OCI-LY7 (cell line): ENCODE measurements at regions not wholly inside any gene's neighbourhood (a gene's known extent, or its start where the extent isn't known, plus 50 kb on each side); places are given as distances from the start of the nearest gene placed in this dataset.

Source experiments
- BruUV-seq: library from RNA; stranded (reverse); fragments of 400-500 nt; replicated peaks from 2 replicates; lab custom pipeline; 2021; lab: Mats Ljungman, UMichigan
- CTCF ChIA-PET: fragments of 300-600 bp; sonication (Branson Sonifier 250); formaldehyde crosslinking; loops from one replicate; lab custom pipeline; 2022; ENCODE audit warnings: antibody characterized with exemption; ENCODE audit not compliant: unreplicated experiment; lab: Charles Lee
- POLR2A ChIA-PET: fragments of 300-600 bp; sonication (Branson Sonifier 250); formaldehyde crosslinking; loops from one replicate; lab custom pipeline; 2022; ENCODE audit warnings: antibody characterized with exemption; lab: Charles Lee
- DNase-seq: peaks from one replicate; pipeline ENCODE4 v3.0.0-alpha.2; 2015; ENCODE audit warnings: low spot score
- H2AFZ ChIP-seq: fragments of 200-600 bp; sonication (generic), shearing (Covaris generic); 2 replicates; pipeline ENCODE4 v1.6.1; 2014; ENCODE audit warnings: mild to moderate bottlenecking, antibody characterized with exemption, low read length, moderate library complexity
- H3K27ac ChIP-seq: fragments of 200-600 bp; sonication (generic); 2 replicates; pipeline ENCODE4 v1.5.1; 2014; ENCODE audit warnings: mixed run types, low read depth, mild to moderate bottlenecking, moderate library complexity, low read length, inconsistent platforms; ENCODE audit not compliant: poor library complexity, severe bottlenecking
- H3K36me3 ChIP-seq: fragments of 200-600 bp; sonication (generic); 2 replicates; pipeline ENCODE4 v1.6.1; 2014; ENCODE audit warnings: mild to moderate bottlenecking, antibody characterized with exemption, low read length, moderate library complexity, mixed read lengths; ENCODE audit not compliant: insufficient read depth
- H3K4me1 ChIP-seq: fragments of 200-600 bp; sonication (generic); 2 replicates; pipeline ENCODE4 v1.5.1; 2014; ENCODE audit warnings: mild to moderate bottlenecking, low read length; ENCODE audit not compliant: insufficient read depth, poor library complexity, severe bottlenecking
- H3K4me2 ChIP-seq: fragments of 200-600 bp; sonication (generic); 2 replicates; pipeline ENCODE4 v1.6.1; 2014; ENCODE audit warnings: mild to moderate bottlenecking, low read length
- H3K4me3 ChIP-seq: fragments of 200-600 bp; sonication (generic); 2 replicates; pipeline ENCODE4 v1.5.1; 2014; ENCODE audit warnings: mild to moderate bottlenecking, low read depth, low read length; ENCODE audit not compliant: poor library complexity, severe bottlenecking
- H3K79me2 ChIP-seq: fragments of 200-600 bp; sonication (generic); 2 replicates; pipeline ENCODE4 v1.6.1; 2016; ENCODE audit warnings: low read depth, mild to moderate bottlenecking, low read length, moderate library complexity, mixed read lengths; ENCODE audit not compliant: insufficient read depth
- H3K9me2 ChIP-seq: fragments of 200-600 bp; sonication (generic); 2 replicates; pipeline ENCODE4 v1.6.1; 2016; ENCODE audit warnings: mild to moderate bottlenecking, low read length, mixed read lengths; ENCODE audit not compliant: insufficient read depth
- H3K9me3 ChIP-seq: fragments of 200-600 bp; sonication (generic); 2 replicates; pipeline ENCODE4 v1.6.1; 2014; ENCODE audit warnings: mild to moderate bottlenecking, mixed run types, low read length, mixed read lengths
- H4K20me1 ChIP-seq: fragments of 200-600 bp; sonication (generic); 2 replicates; pipeline ENCODE4 v1.6.1; 2014; ENCODE audit warnings: mild to moderate bottlenecking, antibody characterized with exemption, low read length, moderate library complexity, mixed read lengths; ENCODE audit not compliant: insufficient read depth
- EZH2phosphoT487 ChIP-seq: fragments of 200-600 bp; sonication (generic); IDR thresholded peaks from 2 replicates; pipeline ENCODE4 v1.6.1; 2018; ENCODE audit warnings: low read depth, borderline replicate concordance, mild to moderate bottlenecking, mixed run types, antibody characterized with exemption, low read length, moderate library complexity, mixed read lengths
- intact Hi-C: fragments of 100-400 bp; cut with micrococcal nuclease; formaldehyde crosslinking; loops from one replicate; pipeline ENCODE4 v1.10.0; 2022; ENCODE audit not compliant: unreplicated experiment
- TF ChIP-seq, protein P1 (sequence below): fragments of 200-600 bp; sonication (generic); conservative IDR thresholded peaks from 2 replicates; pipeline ENCODE4 v1.5.1; 2014; ENCODE audit warnings: mild to moderate bottlenecking, antibody characterized with exemption, low read length, moderate library complexity, mixed read lengths

DNA sequence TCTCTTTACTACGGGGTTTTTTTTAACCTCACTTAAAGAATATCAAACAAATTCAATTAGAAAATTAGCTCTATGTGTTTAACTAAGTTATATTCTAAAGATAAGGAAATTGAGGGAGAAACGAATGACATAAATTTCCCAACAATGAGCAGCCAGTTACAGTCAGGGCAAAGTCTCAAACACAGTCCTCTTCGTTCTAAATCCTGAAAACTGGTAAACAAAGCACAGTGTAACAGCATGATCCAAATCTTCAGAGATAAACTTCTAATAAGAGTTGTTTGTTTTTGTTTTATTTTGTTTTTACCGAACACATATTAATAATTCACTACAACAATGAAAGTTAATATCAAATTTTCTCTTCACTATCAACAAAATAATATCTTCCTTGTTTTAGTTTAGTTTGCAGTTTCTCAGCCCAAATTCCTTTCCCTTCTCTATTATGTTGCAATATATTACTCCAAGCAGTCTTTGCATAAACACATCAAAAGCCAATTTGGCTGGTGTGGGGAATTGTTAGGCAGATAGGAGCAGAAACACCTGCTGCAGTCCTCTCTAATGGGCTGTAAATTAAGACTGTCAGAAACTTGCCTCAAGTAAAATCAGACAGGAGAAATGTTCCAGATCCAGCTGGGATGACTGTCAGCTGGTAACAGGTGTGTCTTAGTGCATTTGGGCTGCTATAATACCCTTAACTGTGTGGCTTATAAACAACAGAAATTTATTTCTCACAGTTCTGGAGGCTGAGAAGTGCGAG is 106.5 kb upstream of the SGCG start:
- H3K9me2 ChIP-seq = no peaks in the 10 kb centered on the region
- H3K4me2 ChIP-seq = no peak overlapping the region
- H3K79me2 ChIP-seq = no peaks in the 10 kb centered on the region
- ChIA-PET POLR2A (interaction anchor here (0.5 to 0.6 kb wide), 2 partner anchors 458 to 671 kb away, joined by 3 to 7 read pairs; no protein-coding TSS in a partner anchor), CTCF (no interaction called here)
- H3K36me3 ChIP-seq = no peaks in the 10 kb centered on the region
- H3K27ac ChIP-seq = no peak overlapping the region
- no peaks in the 10 kb centered on the region for H3K4me1 ChIP-seq
- intact Hi-C loops = no loop called here
- DNase-seq = no peak
- H4K20me1 ChIP-seq = no peaks in the 10 kb centered on the region
- no peaks in the 10 kb centered on the region for H3K9me3 ChIP-seq
- no TSS peak for BruUV-seq
- no peak overlapping the region for H2AFZ ChIP-seq
- no peak for TF ChIP-seq EZH2phosphoT487
- TF ChIP-seq, protein P1, sequence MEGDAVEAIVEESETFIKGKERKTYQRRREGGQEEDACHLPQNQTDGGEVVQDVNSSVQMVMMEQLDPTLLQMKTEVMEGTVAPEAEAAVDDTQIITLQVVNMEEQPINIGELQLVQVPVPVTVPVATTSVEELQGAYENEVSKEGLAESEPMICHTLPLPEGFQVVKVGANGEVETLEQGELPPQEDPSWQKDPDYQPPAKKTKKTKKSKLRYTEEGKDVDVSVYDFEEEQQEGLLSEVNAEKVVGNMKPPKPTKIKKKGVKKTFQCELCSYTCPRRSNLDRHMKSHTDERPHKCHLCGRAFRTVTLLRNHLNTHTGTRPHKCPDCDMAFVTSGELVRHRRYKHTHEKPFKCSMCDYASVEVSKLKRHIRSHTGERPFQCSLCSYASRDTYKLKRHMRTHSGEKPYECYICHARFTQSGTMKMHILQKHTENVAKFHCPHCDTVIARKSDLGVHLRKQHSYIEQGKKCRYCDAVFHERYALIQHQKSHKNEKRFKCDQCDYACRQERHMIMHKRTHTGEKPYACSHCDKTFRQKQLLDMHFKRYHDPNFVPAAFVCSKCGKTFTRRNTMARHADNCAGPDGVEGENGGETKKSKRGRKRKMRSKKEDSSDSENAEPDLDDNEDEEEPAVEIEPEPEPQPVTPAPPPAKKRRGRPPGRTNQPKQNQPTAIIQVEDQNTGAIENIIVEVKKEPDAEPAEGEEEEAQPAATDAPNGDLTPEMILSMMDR = no peak
- no peak overlapping the region for H3K4me3 ChIP-seq

DNA sequence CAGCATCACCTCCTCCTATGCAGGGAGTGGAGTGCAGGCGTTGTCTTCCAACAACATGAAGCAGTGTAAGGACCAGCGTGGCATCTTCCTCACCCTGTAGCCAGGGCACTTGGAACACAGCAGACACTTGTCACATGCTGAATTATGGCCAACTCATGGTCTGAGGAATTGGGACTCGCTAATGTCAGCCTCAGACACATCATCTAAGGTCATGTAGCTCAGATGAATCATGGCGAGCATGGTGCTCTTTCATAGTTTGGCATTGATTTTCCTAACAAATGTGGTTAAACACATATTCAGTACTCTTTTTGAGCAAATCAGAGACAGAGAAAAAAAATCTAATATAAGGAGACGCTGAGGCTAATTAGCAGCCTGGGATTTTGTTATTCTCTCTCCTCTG is 99.6 kb upstream of the SGCG start:
- Histone ChIP-seq H3K4me3 (no peak overlapping the region), H3K4me2 (no peak overlapping the region), H3K79me2 (no peaks in the 10 kb centered on the region), H3K4me1 (no peaks in the 10 kb centered on the region), H3K27ac (no peak overlapping the region), H3K9me3 (no peaks in the 10 kb centered on the region), H2AFZ (no peak overlapping the region), H4K20me1 (no peaks in the 10 kb centered on the region), H3K9me2 (no peaks in the 10 kb centered on the region), H3K36me3 (no peaks in the 10 kb centered on the region)
- no peak for DNase-seq
- ChIA-PET CTCF (no interaction called here), POLR2A (no interaction called here)
- intact Hi-C loops = no loop called here
- BruUV-seq = no TSS peak
- TF ChIP-seq, protein P1 = no peak
- no peak for TF ChIP-seq EZH2phosphoT487

DNA sequence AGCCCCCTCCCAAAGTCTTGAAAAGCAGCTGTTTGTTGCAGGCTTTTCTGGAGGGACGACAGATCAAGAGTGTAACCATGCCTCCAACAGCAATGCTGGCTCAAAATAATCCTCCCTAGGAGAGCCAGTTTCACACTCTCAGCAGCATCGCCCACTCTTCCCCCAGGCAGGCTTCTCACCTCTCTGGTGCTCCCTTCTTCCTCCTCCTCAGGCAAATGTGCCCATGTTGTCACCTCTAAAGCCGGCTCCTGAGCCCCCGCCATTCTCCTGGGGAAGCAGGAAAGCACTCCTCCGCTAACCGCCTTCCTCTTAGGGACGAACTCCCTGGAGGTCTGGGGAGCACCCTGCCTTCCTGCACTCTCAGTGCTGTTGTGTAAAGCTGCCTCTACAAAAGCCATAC is 98.9 kb upstream of the SGCG start:
- no peaks in the 10 kb centered on the region for H4K20me1 ChIP-seq
- no peaks in the 10 kb centered on the region for H3K4me1 ChIP-seq

More for the DNA sequence above, 98.9 kb upstream of the SGCG start:
- no peaks in the 10 kb centered on the region for H3K36me3 ChIP-seq
- no peak overlapping the region for H3K4me2 ChIP-seq
- intact Hi-C loops = no loop called here
- H3K79me2 ChIP-seq = no peaks in the 10 kb centered on the region
- no peaks in the 10 kb centered on the region for H3K9me3 ChIP-seq
- TF ChIP-seq EZH2phosphoT487 = no peak
- TF ChIP-seq, protein P1 = no peak
- H3K9me2 ChIP-seq = no peaks in the 10 kb centered on the region
- ChIA-PET CTCF (no interaction called here), POLR2A (no interaction called here)
- no peak overlapping the region for H2AFZ ChIP-seq
- no peak for DNase-seq
- H3K27ac ChIP-seq = no peak overlapping the region
- no TSS peak for BruUV-seq
- no peak overlapping the region for H3K4me3 ChIP-seq
